Transverse colon (tissue), 4 donors: ENCODE measurements at regions not wholly inside any gene's neighbourhood (a gene's known extent, or its start where the extent isn't known, plus 50 kb on each side); places are given as distances from the start of the nearest gene placed in this dataset.

Experiments
- CTCF ChIP-seq, 5 experiments: fragments of 200-600 bp in 3 of 5; fragments of 450-650 bp in 2 of 5; sonication (generic) in 3 of 5; IDR thresholded peaks; 1 replicate in 2 of 5; 2 replicates in 3 of 5; pipeline ENCODE4 v1.5.1; 2016 to 2017; ENCODE audit warnings: antibody characterized with exemption in 5 of 5, inconsistent platforms in 3 of 5, mild to moderate bottlenecking in 2 of 5, moderate library complexity in 1 of 5
- EP300 ChIP-seq: sonication (generic); formaldehyde crosslinking; IDR thresholded peaks from one replicate; pipeline ENCODE4 v1.6.1; 2017; ENCODE audit warnings: antibody characterized with exemption, low read depth
- POLR2A ChIP-seq: fragments of 450-650 bp; IDR thresholded peaks from one replicate; pipeline ENCODE4 v1.6.1; 2016; ENCODE audit warnings: antibody characterized with exemption, mild to moderate bottlenecking, moderate library complexity
- POLR2AphosphoS5 ChIP-seq, 3 donors: sonication (generic); formaldehyde crosslinking; IDR thresholded peaks; one replicate each; pipeline ENCODE4 v1.6.1; 2016; ENCODE audit warnings: antibody characterized with exemption in 3 of 3

GRCh38 chr13:77991003-77991402 is 72.4 kb upstream of the EDNRB start:
- no peak for TF ChIP-seq CTCF (IDR thresholded peaks at IDR 0.05)
- TF ChIP-seq EP300 = no peak
- TF ChIP-seq POLR2AphosphoS5 (IDR thresholded peaks at IDR 0.05) = no peak
- TF ChIP-seq POLR2A = no peak
